H1 (cell line): ENCODE measurements at regions not wholly inside any gene's neighbourhood (a gene's known extent, or its start where the extent isn't known, plus 50 kb on each side); places are given as distances from the start of the nearest gene placed in this dataset.

Experiments used
- CTCF ChIA-PET: fragments of 300-600 bp; sonication (Branson Sonifier 250); formaldehyde crosslinking; loops from one replicate; lab custom pipeline; 2021; ENCODE audit not compliant: partially characterized antibody; lab: Charles Lee
- POLR2A ChIA-PET: fragments of 300-600 bp; sonication (Branson Sonifier 250); formaldehyde crosslinking; loops from one replicate; lab custom pipeline; 2021; ENCODE audit warnings: inconsistent platforms; ENCODE audit not compliant: partially characterized antibody; lab: Charles Lee
- DNase-seq, 2 experiments: peaks; one replicate each; pipeline versions ENCODE4 v3.0.0 to v3.0.0-alpha.2; 2010 to 2022; ENCODE audit warnings: low spot score in 2 of 2, low read depth in 1 of 2, mixed read lengths in 1 of 2
- FAIRE-seq: peaks from 2 replicates; lab custom pipeline; 2011; peaks lifted over from hg19 to GRCh38; lab: Jason Lieb, UNC
- H2AFZ ChIP-seq: 2 replicates; pipeline ENCODE4 v1.8.1; 2012; ENCODE audit warnings: low read length, inconsistent platforms
- H2AK5ac ChIP-seq: 2 replicates; pipeline ENCODE4 v1.6.1; 2013; ENCODE audit warnings: low read depth, low read length
- H2BK120ac ChIP-seq: replicated peaks from 2 replicates; pipeline ENCODE3; 2013; ENCODE audit warnings: low read depth, low read length, inconsistent platforms
- H2BK12ac ChIP-seq: 2 replicates; pipeline ENCODE4 v1.6.1; 2013; ENCODE audit warnings: low read depth, low read length
- H2BK15ac ChIP-seq: 2 replicates; pipeline ENCODE4 v1.6.1; 2013; ENCODE audit warnings: low read length
- H2BK20ac ChIP-seq: 2 replicates; pipeline ENCODE4 v1.6.1; 2013; ENCODE audit warnings: low read length
- H2BK5ac ChIP-seq: 2 replicates; pipeline ENCODE4 v1.6.1; 2013; ENCODE audit warnings: low read depth, low read length
- H3K14ac ChIP-seq: 2 replicates; pipeline ENCODE4 v1.6.1; 2013; ENCODE audit warnings: inconsistent platforms; ENCODE audit not compliant: insufficient read length
- H3K18ac ChIP-seq: 2 replicates; pipeline ENCODE4 v1.6.1; 2013; ENCODE audit warnings: low read length; ENCODE audit errors: extremely low read depth
- H3K23ac ChIP-seq: 2 replicates; pipeline ENCODE4 v1.6.1; 2013; ENCODE audit warnings: inconsistent platforms; ENCODE audit not compliant: insufficient read length
- H3K23me2 ChIP-seq: 2 replicates; pipeline ENCODE4 v1.6.1; 2013; ENCODE audit warnings: low read depth, low read length
- H3K27ac ChIP-seq: 2 replicates; pipeline ENCODE4 v1.6.1; 2011; ENCODE audit warnings: low read depth, low read length, inconsistent platforms
- H3K27me3 ChIP-seq, 4 experiments: replicated peaks in 1 of 4; 1 replicate in 1 of 4; 2 replicates in 3 of 4; pipeline versions ENCODE4 v1.6.1 to v1.8.1; 2011 to 2013; ENCODE audit warnings: low read length in 3 of 4, mild to moderate bottlenecking in 3 of 4, inconsistent platforms in 2 of 4, mixed read lengths in 2 of 4, moderate library complexity in 1 of 4; ENCODE audit not compliant: control insufficient read depth in 3 of 4, insufficient read depth in 3 of 4; ENCODE audit errors: extremely low read depth in 1 of 4
- H3K36me3 ChIP-seq, 4 experiments: 2 replicates each; pipeline versions ENCODE4 v1.6.1 to v1.8.1; 2011 to 2013; ENCODE audit warnings: mild to moderate bottlenecking in 4 of 4, low read length in 3 of 4, moderate library complexity in 2 of 4, control low read depth in 1 of 4, inconsistent platforms in 1 of 4; ENCODE audit not compliant: insufficient read depth in 4 of 4, control insufficient read depth in 2 of 4
- H3K4ac ChIP-seq: replicated peaks from 2 replicates; pipeline ENCODE3; 2013; ENCODE audit warnings: low read length, low read depth, mixed read lengths, inconsistent platforms; ENCODE audit not compliant: insufficient read length
- H3K4me1 ChIP-seq, 4 experiments: replicated peaks in 1 of 4; 1 replicate in 1 of 4; 2 replicates in 3 of 4; pipeline versions ENCODE4 v1.6.1 to v1.8.1; 2011 to 2013; ENCODE audit warnings: low read length in 3 of 4, inconsistent platforms in 2 of 4, mixed read lengths in 1 of 4; ENCODE audit not compliant: insufficient read depth in 4 of 4, control insufficient read depth in 3 of 4
- H3K4me2 ChIP-seq, 2 experiments: 2 replicates each; pipeline versions ENCODE4 v1.6.1 to v1.8.1; 2011 to 2013; ENCODE audit warnings: low read depth in 2 of 2, low read length in 2 of 2, control low read depth in 1 of 2, inconsistent platforms in 1 of 2, mild to moderate bottlenecking in 1 of 2; ENCODE audit not compliant: insufficient read depth in 1 of 2
- H3K4me3 ChIP-seq, 4 experiments: fragments of 200-600, 300-600 bp in 1 of 4; sonication (generic), shearing (Covaris generic), sonication (Bioruptor Twin) in 1 of 4; 2 replicates each; pipeline versions ENCODE4 v1.5.1 to v1.8.1; 2011 to 2016; ENCODE audit warnings: low read length in 4 of 4, low read depth in 3 of 4, control low read depth in 2 of 4, inconsistent platforms in 2 of 4, mild to moderate bottlenecking in 2 of 4, mixed read lengths in 1 of 4, moderate library complexity in 1 of 4; ENCODE audit not compliant: insufficient read depth in 2 of 4; ENCODE audit errors: extremely low read depth in 1 of 4
- H3K56ac ChIP-seq: replicated peaks from 2 replicates; pipeline ENCODE3; 2013; ENCODE audit warnings: low read depth, mild to moderate bottlenecking, mixed read lengths, low read length, inconsistent platforms; ENCODE audit not compliant: insufficient read length
- H3K79me1 ChIP-seq: 2 replicates; pipeline ENCODE4 v1.6.1; 2013; ENCODE audit warnings: low read depth, low read length, control low read depth
- H3K79me2 ChIP-seq, 2 experiments: 2 replicates each; pipeline versions ENCODE4 v1.6.1 to v1.8.1; 2012 to 2013; ENCODE audit warnings: low read length in 2 of 2, mild to moderate bottlenecking in 2 of 2, inconsistent platforms in 1 of 2; ENCODE audit not compliant: insufficient read depth in 2 of 2, control insufficient read depth in 1 of 2
- H3K9ac ChIP-seq, 4 experiments: replicated peaks in 1 of 4; 1 replicate in 1 of 4; 2 replicates in 3 of 4; pipeline versions ENCODE4 v1.6.1 to v1.8.1; 2011 to 2013; ENCODE audit warnings: low read depth in 3 of 4, low read length in 3 of 4, control low read depth in 2 of 4, mild to moderate bottlenecking in 2 of 4, moderate library complexity in 2 of 4, inconsistent platforms in 1 of 4; ENCODE audit errors: extremely low read depth in 1 of 4
- H3K9me3 ChIP-seq, 2 experiments: 2 replicates each; pipeline versions ENCODE4 v1.6.1 to v1.8.1; 2012 to 2013; ENCODE audit warnings: mild to moderate bottlenecking in 2 of 2, moderate library complexity in 2 of 2, control low read depth in 1 of 2, inconsistent platforms in 1 of 2, low read depth in 1 of 2, low read length in 1 of 2, mixed read lengths in 1 of 2; ENCODE audit not compliant: insufficient read depth in 2 of 2
- H4K20me1 ChIP-seq, 2 experiments: replicated peaks in 1 of 2; 2 replicates each; pipeline versions ENCODE3 to v1.8.1; 2011 to 2013; ENCODE audit warnings: inconsistent platforms in 2 of 2, low read length in 2 of 2, mild to moderate bottlenecking in 1 of 2; ENCODE audit not compliant: insufficient read depth in 2 of 2, control insufficient read depth in 1 of 2
- H4K5ac ChIP-seq: 2 replicates; pipeline ENCODE4 v1.6.1; 2013; ENCODE audit warnings: low read length, low read depth, mixed read lengths, inconsistent platforms; ENCODE audit not compliant: insufficient read length
- H4K8ac ChIP-seq: 2 replicates; pipeline ENCODE4 v1.8.0; 2013; ENCODE audit warnings: mild to moderate bottlenecking, moderate library complexity, low read length, inconsistent platforms; ENCODE audit not compliant: insufficient read depth; ENCODE audit errors: extremely low read depth
- H4K91ac ChIP-seq: replicated peaks from 2 replicates; pipeline ENCODE3; 2013; ENCODE audit warnings: low read length, mixed read lengths, inconsistent platforms; ENCODE audit not compliant: insufficient read length
- CHD2 ChIP-seq: IDR thresholded peaks from 2 replicates; pipeline ENCODE4 v1.6.1; 2012; ENCODE audit warnings: low read length, improper control_type of control experiment
- EGR1 ChIP-seq: IDR thresholded peaks from 2 replicates; pipeline ENCODE4 v1.6.1; 2011; ENCODE audit warnings: low read depth, low read length, borderline replicate concordance
- KDM5A ChIP-seq: fragments of 200-600 bp; IDR thresholded peaks from 2 replicates; pipeline ENCODE4 v1.7.1; 2012; ENCODE audit warnings: mild to moderate bottlenecking, low read length, inconsistent platforms, mixed read lengths
- TAF7 ChIP-seq: optimal IDR thresholded peaks from 2 replicates; pipeline ENCODE3; 2011; ENCODE audit warnings: low read depth, mild to moderate bottlenecking, inconsistent platforms, low read length, moderate library complexity, borderline replicate concordance
- TEAD4 ChIP-seq: IDR thresholded peaks from 2 replicates; pipeline ENCODE4 v1.6.1; 2012; ENCODE audit warnings: low read depth, low read length, inconsistent platforms, mixed read lengths
- WGBS, 2 experiments: shearing (Covaris generic) in 1 of 2; methylation state at CpG; one replicate each; pipeline versions ENCODE4 v1.1.6 to v1.1.7; 2013 to 2015; ENCODE audit warnings: low lambda C conversion rate in 2 of 2, mixed read lengths in 2 of 2, inconsistent platforms in 1 of 2, low coverage in 1 of 2, missing lambda C conversion rate in 1 of 2; ENCODE audit not compliant: insufficient replicate concordance in 2 of 2, insufficient coverage in 1 of 2, insufficient read length in 1 of 2; ENCODE audit errors: extremely low coverage in 1 of 2, missing lambda C conversion rate in 1 of 2; 5-methylcytosine and 5-hydroxymethylcytosine counted together
- TF ChIP-seq, protein P1 (sequence below): IDR thresholded peaks from 2 replicates; pipeline ENCODE4 v1.6.1; 2011; ENCODE audit warnings: low read length, improper control_type of control experiment

DNA sequence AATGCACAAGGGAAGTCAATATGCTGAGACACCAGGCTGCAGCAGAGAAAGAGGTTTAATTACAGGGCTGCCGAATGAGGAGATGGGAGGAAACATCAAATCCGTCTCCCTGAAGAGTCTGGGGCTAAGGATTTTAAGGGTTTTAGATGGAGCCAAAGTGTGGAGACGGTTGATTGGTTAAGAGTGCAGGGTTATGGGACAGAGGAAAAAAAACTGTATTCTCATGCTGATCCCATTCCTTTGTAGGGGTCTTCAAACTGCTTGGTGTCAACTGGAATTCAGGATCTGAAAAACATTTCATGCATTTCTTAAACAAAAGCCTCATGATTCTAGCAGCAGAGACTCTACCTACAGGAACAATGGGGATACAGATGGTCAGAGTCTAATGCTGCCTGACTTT, 96.1 kb upstream of the SYNDIG1 start:
- Histone ChIP-seq H4K5ac (no peak overlapping the region), H3K36me3 (no peaks in the 10 kb centered on the region), H3K9ac (no peak overlapping the region), H3K18ac (no peak overlapping the region), H3K4ac (no peak overlapping the region), H3K23ac (no peak overlapping the region), H3K14ac (no peak overlapping the region), H3K27me3 (no peaks in the 10 kb centered on the region), H4K8ac (no peak overlapping the region), H3K79me1 (no peaks in the 10 kb centered on the region), H4K91ac (no peak overlapping the region), H4K20me1 (no peaks in the 10 kb centered on the region), H3K4me2 (no peak overlapping the region), H3K27ac (no peak overlapping the region), H2BK12ac (no peak overlapping the region), H3K4me3 (no peak overlapping the region), H2AK5ac (no peak overlapping the region), H3K23me2 (no peaks in the 10 kb centered on the region), H3K4me1 (no peaks in the 10 kb centered on the region; a peak in 1 of 7 replicates), H2BK20ac (no peak overlapping the region), H2BK15ac (no peak overlapping the region), H2BK120ac (no peak overlapping the region), H3K9me3 (no peaks in the 10 kb centered on the region), H3K56ac (no peak overlapping the region), H2BK5ac (no peak overlapping the region), H2AFZ (peak overlapping the region; percentile 63; the same call in 1 of the 2 replicates), H3K79me2 (no peaks in the 10 kb centered on the region)
- no peak for FAIRE-seq
- ChIA-PET POLR2A (no interaction called here), CTCF (no interaction called here)
- TF ChIP-seq CHD2 (no peak), TAF7 (no peak), EGR1 (no peak), TEAD4 (no peak), KDM5A (no peak)
- TF ChIP-seq, protein P1, sequence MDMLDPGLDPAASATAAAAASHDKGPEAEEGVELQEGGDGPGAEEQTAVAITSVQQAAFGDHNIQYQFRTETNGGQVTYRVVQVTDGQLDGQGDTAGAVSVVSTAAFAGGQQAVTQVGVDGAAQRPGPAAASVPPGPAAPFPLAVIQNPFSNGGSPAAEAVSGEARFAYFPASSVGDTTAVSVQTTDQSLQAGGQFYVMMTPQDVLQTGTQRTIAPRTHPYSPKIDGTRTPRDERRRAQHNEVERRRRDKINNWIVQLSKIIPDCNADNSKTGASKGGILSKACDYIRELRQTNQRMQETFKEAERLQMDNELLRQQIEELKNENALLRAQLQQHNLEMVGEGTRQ: no peak
- WGBS, 2 experiments: 87% methylated on average over 3 of the region's 3 CpGs; no CpG with 5 or more reads in 1 of the 2 experiments
- DNase-seq: no peak
